ENCODE measurements at regions not wholly inside any gene's neighbourhood (a gene's known extent, or its start where the extent isn't known, plus 50 kb on each side); places are given as distances from the start of the nearest gene placed in this dataset.

GRCh38 chr12:25853316-25854095 is 105.0 kb upstream of the RASSF8 start:
- ChIA-PET CTCF (no interaction called here), POLR2A (no interaction called here)

- ChIA-PET CTCF (no interaction called here), POLR2A (no interaction called here)
These were observed 103.5 kb upstream of the RASSF8 start for GRCh38 chr12:25854991-25855390.

- POLR2A ChIA-PET = no interaction called here
- CTCF ChIA-PET = no interaction called here
These were observed 102.8 kb upstream of the RASSF8 start for GRCh38 chr12:25855716-25856115.

- ChIA-PET CTCF (no interaction called here), POLR2A (no interaction called here)
These were observed 98.5 kb upstream of the RASSF8 start for GRCh38 chr12:25859976-25860375.

GRCh38 chr12:25861226-25861625 is 97.3 kb upstream of the RASSF8 start:
- CTCF ChIA-PET = no interaction called here
- POLR2A ChIA-PET = no interaction called here

- CTCF ChIA-PET = no interaction called here
- POLR2A ChIA-PET = no interaction called here
These were observed 93.9 kb upstream of the RASSF8 start for GRCh38 chr12:25864306-25865276.

GRCh38 chr12:25866586-25867378 is 91.7 kb upstream of the RASSF8 start:
- ChIA-PET POLR2A (no interaction called here), CTCF (no interaction called here)

GRCh38 chr12:25868193-25868592 is 90.3 kb upstream of the RASSF8 start:
- POLR2A ChIA-PET = no interaction called here
- CTCF ChIA-PET = no interaction called here

- CTCF ChIA-PET = no interaction called here
- POLR2A ChIA-PET = no interaction called here
These were observed 86.3 kb upstream of the RASSF8 start for GRCh38 chr12:25872137-25872536.

GRCh38 chr12:25875661-25876060 is 82.8 kb upstream of the RASSF8 start:
- POLR2A ChIA-PET = no interaction called here
- CTCF ChIA-PET = no interaction called here

GRCh38 chr12:25876383-25877045 is 82.0 kb upstream of the RASSF8 start:
- CTCF ChIA-PET = no interaction called here

GRCh38 chr12:25877446-25877845 is 81.0 kb upstream of the RASSF8 start:
- POLR2A ChIA-PET = no interaction called here
- CTCF ChIA-PET = no interaction called here

More at GRCh38 chr12:25876383-25877045, 82.0 kb upstream of the RASSF8 start:
- POLR2A ChIA-PET = no interaction called here

- ChIA-PET CTCF (no interaction called here), POLR2A (no interaction called here)
These were observed 76.2 kb upstream of the RASSF8 start for GRCh38 chr12:25882266-25882665.

GRCh38 chr12:25883026-25883916 is 75.2 kb upstream of the RASSF8 start:
- POLR2A ChIA-PET = no interaction called here
- CTCF ChIA-PET = no interaction called here

GRCh38 chr12:25884024-25884919 is 74.2 kb upstream of the RASSF8 start:
- ChIA-PET CTCF (no interaction called here), POLR2A (no interaction called here)

- POLR2A ChIA-PET = no interaction called here
- CTCF ChIA-PET = no interaction called here
These were observed 73.6 kb upstream of the RASSF8 start for GRCh38 chr12:25884920-25885234.

- ChIA-PET POLR2A (no interaction called here), CTCF (no interaction called here)
These were observed 72.1 kb upstream of the RASSF8 start for GRCh38 chr12:25886396-25886795.

GRCh38 chr12:25887367-25887766 is 71.1 kb upstream of the RASSF8 start:
- ChIA-PET CTCF (no interaction called here), POLR2A (no interaction called here)

All from activated CD8-positive, alpha-beta memory T cell treated with anti-CD3 and anti-CD28 coated beads for 36 hours (primary cell).